ENCODE measurements at regions not wholly inside any gene's neighbourhood (a gene's known extent, or its start where the extent isn't known, plus 50 kb on each side); places are given as distances from the start of the nearest gene placed in this dataset.

GRCh38 chr2:74051504-74051903 lies 66.8 kb downstream of the TET3 start:
- 55 to 57% methylated on average over 1 of the region's 1 CpG for WGBS, 2 donors
- no peak for DNase-seq (ENCODE audit: low spot score in 2 of 2)

GRCh38 chr2:74052732-74053710 lies 68.3 kb downstream of the TET3 start:
- H3K36me3 ChIP-seq = peaks cover 0 to 15% (median 0%) of the 10 kb centered on the region in 3 donors
- no peaks in the 10 kb centered on the region for H3K9me3 ChIP-seq
- TF ChIP-seq POLR2A (IDR thresholded peaks at IDR 0.05) (no peak), EP300 (IDR thresholded peaks at IDR 0.05) (no peak), CTCF (IDR thresholded peaks at IDR 0.05) (no peak)
- H3K27me3 ChIP-seq = no peaks in the 10 kb centered on the region
- peaks cover 0 to 3% (median 1%) of the 10 kb centered on the region in 4 donors for H3K4me1 ChIP-seq
- DNase-seq (ENCODE audit: low spot score in 2 of 2) = no peak
- no peak overlapping the region for H3K27ac ChIP-seq
- H3K4me3 ChIP-seq = no peak overlapping the region
- WGBS, 2 donors = 72 to 76% methylated on average over 8 of the region's 8 CpGs

More at GRCh38 chr2:74051504-74051903, 66.8 kb downstream of the TET3 start:
- Histone ChIP-seq H3K27ac (no peak overlapping the region), H3K36me3 (peaks cover 0 to 30% (median 5%) of the 10 kb centered on the region in 3 donors), H3K27me3 (no peaks in the 10 kb centered on the region), H3K4me1 (peaks cover 0 to 3% (median 1%) of the 10 kb centered on the region in 4 donors), H3K4me3 (no peak overlapping the region), H3K9me3 (no peaks in the 10 kb centered on the region)
- no peak for TF ChIP-seq EP300 (IDR thresholded peaks at IDR 0.05)
- TF ChIP-seq POLR2A (IDR thresholded peaks at IDR 0.05) = no peak
- no peak for TF ChIP-seq CTCF (IDR thresholded peaks at IDR 0.05)

GRCh38 chr2:74053959-74054715 lies 69.4 kb downstream of the TET3 start:
- WGBS, 2 donors = 89 to 91% methylated on average over 4 of the region's 4 CpGs
- TF ChIP-seq EP300 (IDR thresholded peaks at IDR 0.05) = no peak
- no peaks in the 10 kb centered on the region for H3K27me3 ChIP-seq
- no peak for DNase-seq (ENCODE audit: low spot score in 2 of 2)
- H3K9me3 ChIP-seq = no peaks in the 10 kb centered on the region
- H3K36me3 ChIP-seq = peaks cover 0 to 4% (median 0%) of the 10 kb centered on the region in 3 donors
- peaks cover 0 to 3% (median 1%) of the 10 kb centered on the region in 4 donors for H3K4me1 ChIP-seq
- no peak overlapping the region for H3K4me3 ChIP-seq
- H3K27ac ChIP-seq = no peak overlapping the region

- H3K36me3 ChIP-seq = no peaks in the 10 kb centered on the region
- no peak for DNase-seq (ENCODE audit: low spot score in 2 of 2)
- WGBS, 2 donors = 96 to 98% methylated on average over 7 of the region's 7 CpGs
- H3K4me1 ChIP-seq = no peaks in the 10 kb centered on the region
- H3K9me3 ChIP-seq = no peaks in the 10 kb centered on the region
- H3K27ac ChIP-seq = no peak overlapping the region
- no peaks in the 10 kb centered on the region for H3K27me3 ChIP-seq
- H3K4me3 ChIP-seq = no peak overlapping the region
- TF ChIP-seq CTCF (IDR thresholded peaks at IDR 0.05) = no peak
- TF ChIP-seq POLR2A (IDR thresholded peaks at IDR 0.05) = no peak
- TF ChIP-seq EP300 (IDR thresholded peaks at IDR 0.05) = no peak
Measured at GRCh38 chr2:74059137-74059775, 74.5 kb downstream of the TET3 start.

- H3K36me3 ChIP-seq = no peaks in the 10 kb centered on the region
- TF ChIP-seq POLR2A (IDR thresholded peaks at IDR 0.05) (no peak), EP300 (IDR thresholded peaks at IDR 0.05) (no peak), CTCF (IDR thresholded peaks at IDR 0.05) (no peak)
- H3K27me3 ChIP-seq = no peaks in the 10 kb centered on the region
- H3K4me3 ChIP-seq = no peak overlapping the region
- 97 to 98% methylated on average over 3 of the region's 3 CpGs for WGBS, 2 donors
- no peaks in the 10 kb centered on the region for H3K4me1 ChIP-seq
- H3K9me3 ChIP-seq = no peaks in the 10 kb centered on the region
- no peak for DNase-seq (ENCODE audit: low spot score in 2 of 2)
- no peak overlapping the region for H3K27ac ChIP-seq
Measured at GRCh38 chr2:74063486-74063885, 78.8 kb downstream of the TET3 start.
